GM19467 (cell line): ENCODE measurements at regions not wholly inside any gene's neighbourhood (a gene's known extent, or its start where the extent isn't known, plus 50 kb on each side); places are given as distances from the start of the nearest gene placed in this dataset.
"Not testable (repeated sequence)": the region's sequence is repeated elsewhere in the genome, so short reads cannot be mapped to it uniquely, and the experiment has no call there.

ENCODE experiments used
- ATAC-seq: cut with Tn5 transposase; IDR thresholded peaks from one replicate; pipeline ENCODE4 v1.9.1; 2021; ENCODE audit warnings: mild to moderate bottlenecking, moderate library complexity; ENCODE audit not compliant: unreplicated experiment

- ATAC-seq = no peak
Measured at GRCh38 chr18:40243607-40244006, 1711.4 kb upstream of the PIK3C3 start.

DNA sequence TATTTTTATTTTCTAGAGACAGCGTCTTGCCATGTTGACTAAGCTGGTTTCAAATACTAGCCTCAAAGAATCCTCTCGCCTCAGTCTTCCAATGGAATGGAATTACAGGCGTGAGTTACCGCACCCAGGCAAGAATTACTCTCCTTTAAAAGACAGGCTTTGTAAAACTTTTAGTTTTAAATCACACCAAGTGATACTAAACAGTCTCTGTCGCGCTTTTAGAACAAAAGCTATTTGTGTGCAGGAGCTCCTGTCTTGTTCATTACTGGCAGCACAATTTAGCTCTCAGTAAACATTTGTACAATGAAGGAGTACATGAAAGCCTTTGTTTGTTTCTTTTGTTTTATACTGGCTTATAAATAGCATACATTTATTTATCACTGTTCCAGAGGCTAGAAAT lies 1719.2 kb upstream of the PIK3C3 start:
- ATAC-seq = no peak

DNA sequence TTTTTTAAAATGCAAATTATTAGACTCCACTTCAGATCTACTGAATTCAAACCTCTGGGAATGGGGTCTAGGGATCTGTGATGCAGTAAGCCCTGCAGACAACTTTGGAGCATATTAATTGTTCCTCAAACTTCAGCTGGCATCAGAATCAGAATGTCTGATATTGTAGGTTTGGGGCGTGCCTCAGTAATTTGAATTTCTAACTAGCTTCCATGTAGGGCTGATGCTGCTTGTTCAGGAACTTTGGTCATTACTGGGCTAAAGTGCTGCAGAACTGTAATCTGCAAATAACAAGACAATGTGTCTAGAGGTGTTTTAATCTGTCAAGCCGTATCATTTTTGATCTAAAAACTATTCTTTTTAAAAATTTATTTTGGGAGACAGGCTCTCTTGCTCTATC lies 1719.7 kb upstream of the PIK3C3 start:
- no peak for ATAC-seq

DNA sequence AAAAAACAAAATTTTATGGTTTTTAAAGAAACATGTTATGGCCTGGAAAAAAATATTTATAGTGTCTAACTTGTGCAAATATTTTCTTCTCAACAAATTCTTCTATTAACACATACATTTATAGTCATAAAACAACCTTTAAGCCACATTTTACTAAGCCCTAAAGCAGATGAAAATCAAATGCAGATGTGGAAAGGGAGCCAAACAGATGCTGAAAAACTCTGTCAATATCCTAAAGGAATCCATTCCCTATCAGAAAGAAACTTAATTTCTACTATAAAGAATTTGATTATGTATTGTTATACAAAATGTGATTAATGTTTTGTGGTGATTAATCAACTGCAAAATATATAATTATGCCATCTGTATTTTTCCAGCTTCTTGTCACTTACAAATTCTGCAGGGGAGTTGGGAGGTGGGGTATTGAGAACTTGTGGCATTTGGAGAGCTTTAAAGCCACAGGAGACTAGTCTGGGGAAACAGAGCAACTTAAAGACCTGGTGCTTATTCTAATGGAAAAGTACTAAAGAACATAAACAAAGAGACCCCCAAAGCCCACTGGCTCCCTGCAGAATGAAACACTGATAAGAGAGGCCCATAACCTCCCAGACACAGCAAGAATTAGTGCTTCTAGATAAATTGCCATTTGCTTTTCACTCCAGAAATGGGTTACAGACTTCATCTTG lies 1721.0 kb upstream of the PIK3C3 start:
- ATAC-seq = no peak

DNA sequence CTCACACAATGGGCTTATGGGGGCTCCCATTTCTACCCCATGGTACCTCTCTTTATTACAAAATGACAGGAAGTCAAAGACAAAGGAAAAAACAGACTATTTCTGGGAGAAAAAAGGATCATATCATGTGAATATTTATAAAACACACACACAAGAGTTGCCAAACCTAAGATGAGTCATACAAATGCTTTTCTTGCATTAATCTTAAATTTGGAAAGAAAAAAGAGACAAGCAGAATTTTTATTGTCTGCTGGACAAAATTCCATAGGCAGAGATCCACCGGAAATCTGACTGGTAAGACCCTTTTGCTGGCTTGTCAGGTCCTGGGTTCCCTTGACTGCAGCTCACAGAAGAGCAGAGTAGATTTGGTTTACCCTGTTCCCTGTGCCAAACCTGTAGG lies 1732.3 kb upstream of the PIK3C3 start:
- no peak for ATAC-seq

GRCh38 chr18:40216856-40217255 lies 1738.2 kb upstream of the PIK3C3 start:
- no peak for ATAC-seq

GRCh38 chr18:40215979-40216378 lies 1739.1 kb upstream of the PIK3C3 start:
- no peak for ATAC-seq

DNA sequence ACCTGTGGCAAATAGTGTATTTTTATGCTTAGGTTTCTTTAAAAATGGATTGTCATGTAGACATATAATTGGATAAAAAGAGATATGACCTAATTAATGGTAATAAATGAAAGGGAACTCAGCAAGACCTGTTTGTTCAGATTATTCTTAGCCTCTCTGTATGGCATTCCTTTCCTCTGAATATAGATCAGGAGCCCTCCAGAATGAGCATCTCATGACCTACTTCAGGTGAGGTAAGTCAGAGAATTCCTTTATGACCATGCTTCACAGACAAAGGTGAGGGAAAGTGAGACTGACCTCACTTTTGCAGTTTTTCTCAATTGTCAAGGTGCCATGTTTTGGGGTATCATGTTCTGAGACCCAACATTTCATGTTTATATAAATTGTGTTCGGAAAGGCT lies 1744.3 kb upstream of the PIK3C3 start:
- no peak for ATAC-seq

- ATAC-seq = no peak
Measured at GRCh38 chr18:40208958-40209357, 1746.1 kb upstream of the PIK3C3 start.

GRCh38 chr18:40197711-40198110 lies 1757.3 kb upstream of the PIK3C3 start:
- no peak for ATAC-seq

DNA sequence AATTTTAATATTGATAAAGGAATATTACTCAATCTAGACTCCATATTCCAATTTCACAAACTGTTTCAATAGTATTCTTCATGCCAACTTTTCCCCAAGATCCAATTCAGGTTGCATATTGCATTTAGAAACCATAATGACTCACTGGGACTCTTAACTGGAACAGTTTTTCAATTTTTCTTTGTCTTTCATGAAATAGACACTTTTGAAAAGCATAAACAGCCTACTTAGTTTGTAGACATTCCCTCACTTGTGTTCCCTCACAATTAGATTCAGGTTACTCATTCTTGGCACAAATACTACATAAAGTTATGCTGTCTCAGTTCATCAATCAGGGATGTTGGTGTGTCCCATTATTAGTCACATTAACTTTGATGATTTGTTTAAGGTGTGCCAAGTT lies 1768.4 kb upstream of the PIK3C3 start:
- no peak for ATAC-seq

DNA sequence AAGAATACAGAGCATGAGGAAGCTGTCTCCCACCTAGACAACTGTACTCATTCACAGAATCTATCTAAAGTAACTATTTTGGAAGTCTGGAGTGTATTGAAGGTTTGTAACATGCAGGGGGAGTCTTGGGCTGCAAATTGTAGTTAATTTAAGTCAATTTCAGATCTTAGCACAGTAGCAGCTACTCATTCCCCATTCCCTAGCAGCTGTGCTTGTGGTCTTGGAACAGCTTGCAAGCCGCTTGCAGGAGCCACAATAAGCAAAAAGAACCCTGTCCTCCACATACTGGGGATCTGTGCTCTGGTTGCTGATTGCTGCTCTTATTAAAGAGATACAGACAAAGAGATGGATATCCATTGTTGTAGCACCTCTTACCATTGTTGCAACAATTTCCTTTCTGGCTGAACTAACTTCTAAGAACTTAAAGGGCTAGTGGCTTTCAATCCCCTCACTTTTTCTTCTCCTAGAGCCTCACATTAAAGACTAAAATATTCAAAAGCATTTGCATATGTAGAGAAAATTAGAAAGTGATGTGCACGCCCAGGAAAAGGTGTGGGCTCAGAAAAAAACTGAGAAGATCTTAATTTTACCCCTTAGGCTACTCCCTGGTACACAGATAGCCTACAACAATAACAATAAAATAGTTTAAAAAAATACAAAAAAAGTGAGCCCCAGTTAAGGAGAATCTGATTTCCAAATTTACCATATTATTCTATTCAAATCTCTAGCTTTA lies 1775.1 kb upstream of the PIK3C3 start:
- no peak for ATAC-seq

- no peak for ATAC-seq
Measured at GRCh38 chr18:40168026-40168425, 1787.0 kb upstream of the PIK3C3 start.

DNA sequence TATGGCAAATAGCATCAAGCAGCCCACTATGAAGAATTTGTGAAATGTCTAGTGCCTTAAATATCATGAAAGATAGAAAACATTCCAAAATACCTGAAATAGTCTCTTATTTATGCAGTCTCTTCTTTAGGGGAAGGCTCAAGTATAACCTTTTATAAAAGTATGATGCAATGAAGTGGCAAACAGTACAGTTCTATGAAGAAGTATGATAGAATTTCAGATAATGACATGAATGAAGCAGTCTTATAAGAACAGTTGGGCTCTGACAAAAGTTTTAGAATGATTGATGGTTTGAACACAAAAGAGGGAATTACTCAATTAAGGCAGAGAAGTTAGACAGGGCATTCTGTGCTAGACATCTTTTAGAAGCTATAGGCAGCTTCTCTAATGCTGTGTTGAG lies 1791.8 kb upstream of the PIK3C3 start:
- ATAC-seq = no peak

GRCh38 chr18:40160361-40160760 lies 1794.7 kb upstream of the PIK3C3 start:
- no peak for ATAC-seq

DNA sequence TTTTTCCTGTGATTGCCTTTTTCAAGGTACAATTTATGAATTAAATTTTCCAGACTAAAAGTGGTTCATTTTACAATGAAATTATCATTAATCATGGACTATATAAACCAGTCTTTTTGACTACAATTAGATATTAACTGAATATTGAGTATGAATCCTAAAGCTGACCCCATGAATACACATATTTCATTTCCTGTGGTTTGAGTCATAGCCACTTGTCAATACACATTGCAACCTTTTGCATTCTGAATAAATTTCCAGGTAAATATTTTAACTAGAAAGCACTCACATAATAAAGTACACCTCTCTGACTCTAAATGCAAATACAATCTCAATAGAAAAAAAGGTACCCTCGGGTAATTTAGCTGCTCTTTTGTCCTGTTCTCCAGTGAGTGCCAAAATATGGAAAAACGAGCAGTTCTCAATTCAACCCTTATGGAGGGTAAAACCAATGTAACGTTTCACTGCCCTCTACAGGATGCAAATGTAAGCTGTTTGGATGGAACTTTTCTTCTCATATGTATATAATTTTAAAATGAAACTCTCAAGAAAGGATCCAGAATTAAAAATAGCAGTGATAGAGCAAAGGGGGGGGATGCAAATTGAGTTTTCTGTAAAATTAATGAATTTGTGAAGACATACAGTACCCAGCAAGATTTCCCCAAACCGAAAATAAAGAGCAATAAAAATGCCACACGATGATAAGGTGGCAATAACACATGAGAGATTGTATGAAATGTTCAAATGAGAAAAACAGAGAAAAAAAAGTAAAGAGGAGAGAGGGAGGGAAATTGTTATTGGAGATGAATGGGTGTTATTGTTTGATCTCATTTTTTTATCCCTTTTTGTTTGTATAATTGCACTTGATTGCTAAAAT lies 1795.7 kb upstream of the PIK3C3 start:
- no peak for ATAC-seq

- ATAC-seq = no peak
Measured at GRCh38 chr18:40157120-40157519, 1797.9 kb upstream of the PIK3C3 start.

DNA sequence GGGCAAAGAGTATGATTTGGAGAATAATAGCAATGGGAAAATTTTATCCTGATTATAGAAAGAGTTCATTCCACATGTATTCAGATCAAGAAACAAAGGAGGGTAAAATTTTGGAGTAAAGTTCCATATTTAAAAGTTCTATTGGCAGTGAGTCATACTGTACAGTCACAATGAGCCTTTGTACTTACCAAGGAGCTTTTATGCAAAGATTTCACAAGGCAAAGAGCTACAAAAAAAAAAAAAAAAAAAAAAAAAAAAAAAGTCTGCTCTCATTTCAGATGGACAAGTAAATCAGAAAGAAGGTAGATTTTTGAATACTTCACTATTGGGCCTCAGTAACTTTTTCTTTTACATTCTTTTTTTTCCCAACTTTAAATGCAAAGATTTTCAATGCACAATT lies 1802.2 kb upstream of the PIK3C3 start:
- no peak for ATAC-seq

DNA sequence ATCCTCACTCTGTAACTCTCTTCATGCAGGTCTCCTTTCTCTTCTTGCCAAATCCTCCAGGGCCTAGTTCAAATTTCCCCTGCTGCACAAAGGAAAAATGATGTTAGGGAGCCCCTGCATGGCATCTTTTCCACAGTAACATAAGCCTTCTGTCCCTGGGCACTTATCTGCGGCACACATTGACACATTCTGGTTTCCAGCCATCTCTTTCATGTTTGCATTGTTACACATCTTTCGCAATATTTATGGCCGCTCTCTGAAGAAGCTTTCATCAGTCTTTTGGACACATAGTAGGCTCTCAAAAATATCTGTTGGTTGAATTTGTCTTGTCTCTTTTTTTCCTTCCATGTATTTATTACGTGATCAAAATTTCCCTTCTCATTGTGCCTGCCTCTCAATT lies 1806.1 kb upstream of the PIK3C3 start:
- ATAC-seq = no peak

- ATAC-seq = no peak
Measured at GRCh38 chr18:40133253-40133652, 1821.8 kb upstream of the PIK3C3 start.

GRCh38 chr18:40132438-40132837 lies 1822.6 kb upstream of the PIK3C3 start:
- ATAC-seq = not testable (repeated sequence)

DNA sequence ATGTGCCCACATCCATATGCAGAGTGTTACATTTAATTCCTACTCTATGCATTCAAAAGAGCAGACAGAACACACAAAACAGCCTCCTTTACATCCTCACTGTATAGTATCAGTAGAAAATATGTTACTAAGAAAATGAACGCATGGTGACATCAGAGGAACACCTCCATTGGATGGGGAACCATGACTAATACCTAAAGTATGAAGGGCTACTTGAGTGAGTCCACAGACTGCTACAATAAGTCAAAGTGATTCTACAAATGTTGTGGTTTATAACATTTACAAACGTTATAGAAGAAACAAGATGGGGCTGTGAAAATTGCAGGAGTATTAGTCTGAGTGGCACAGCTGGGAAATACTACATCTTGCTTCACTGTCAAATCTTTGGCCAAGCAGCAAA lies 1830.9 kb upstream of the PIK3C3 start:
- ATAC-seq = no peak
